CD4-positive, alpha-beta memory T cell (primary cell): ENCODE measurements at regions not wholly inside any gene's neighbourhood (a gene's known extent, or its start where the extent isn't known, plus 50 kb on each side); places are given as distances from the start of the nearest gene placed in this dataset.

Experiments
- CTCF ChIA-PET: fragments of 350-600 bp; sonication (Branson Sonifier 250); formaldehyde crosslinking; loops from one replicate; lab custom pipeline; 2021; ENCODE audit warnings: inconsistent platforms; ENCODE audit not compliant: partially characterized antibody; lab: Charles Lee
- POLR2A ChIA-PET: fragments of 350-600 bp; sonication (Branson Sonifier 250); formaldehyde crosslinking; loops from one replicate; lab custom pipeline; 2021; ENCODE audit not compliant: partially characterized antibody; lab: Charles Lee
- DNase-seq, 5 donors: peaks; one replicate each; pipeline versions ENCODE4 v3.0.0 to v3.0.0-alpha.2; 2020 to 2022; ENCODE audit warnings: mixed read lengths in 1 of 5
- H3K27ac ChIP-seq: one replicate; pipeline ENCODE4 v1.7.0; 2013; ENCODE audit warnings: low read depth, low read length
- H3K27me3 ChIP-seq: 2 replicates; pipeline ENCODE4 v1.7.0; 2013; ENCODE audit warnings: mild to moderate bottlenecking, low read length, moderate library complexity; ENCODE audit not compliant: insufficient read depth
- H3K36me3 ChIP-seq: 2 replicates; pipeline ENCODE4 v1.7.0; 2013; ENCODE audit warnings: mild to moderate bottlenecking, low read length, moderate library complexity; ENCODE audit not compliant: insufficient read depth
- H3K4me1 ChIP-seq: 2 replicates; pipeline ENCODE4 v1.7.0; 2013; ENCODE audit warnings: mild to moderate bottlenecking, low read length, moderate library complexity; ENCODE audit not compliant: insufficient read depth
- H3K4me3 ChIP-seq, 2 donors: one replicate each; pipeline ENCODE4 v1.7.0; 2013; ENCODE audit warnings: low read length in 2 of 2, mild to moderate bottlenecking in 1 of 2
- H3K9me3 ChIP-seq, 2 donors: one replicate each; pipeline ENCODE4 v1.7.0; 2013; ENCODE audit warnings: low read length in 2 of 2, control low read depth in 1 of 2; ENCODE audit not compliant: control insufficient read depth in 1 of 2
- H3K27ac Mint-ChIP-seq, 7 donors: one replicate each; pipeline ENCODE4 v1.8.0; 2020 to 2021; ENCODE audit warnings: mixed read lengths in 7 of 7, mild to moderate bottlenecking in 6 of 7, inconsistent platforms in 3 of 7, moderate library complexity in 3 of 7
- H3K27me3 Mint-ChIP-seq, 2 donors: one replicate each; pipeline ENCODE4 v1.8.0; 2020 to 2021; ENCODE audit warnings: mixed read lengths in 2 of 2
- H3K36me3 Mint-ChIP-seq, 2 donors: one replicate each; pipeline ENCODE4 v1.8.0; 2020 to 2021; ENCODE audit warnings: mixed read lengths in 2 of 2, inconsistent platforms in 1 of 2, mild to moderate bottlenecking in 1 of 2
- H3K4me1 Mint-ChIP-seq, 4 donors: one replicate each; pipeline ENCODE4 v1.8.0; 2020 to 2021; ENCODE audit warnings: mixed read lengths in 4 of 4, mild to moderate bottlenecking in 1 of 4
- H3K4me3 Mint-ChIP-seq, 8 donors: one replicate each; pipeline ENCODE4 v1.8.0; 2020 to 2021; ENCODE audit warnings: mixed read lengths in 8 of 8, mild to moderate bottlenecking in 7 of 8, moderate library complexity in 6 of 8, inconsistent platforms in 3 of 8
- H3K9me3 Mint-ChIP-seq, 8 donors: one replicate each; pipeline ENCODE4 v1.8.0; 2020 to 2021; ENCODE audit warnings: mixed read lengths in 8 of 8, mild to moderate bottlenecking in 5 of 8, inconsistent platforms in 3 of 8, moderate library complexity in 1 of 8
- intact Hi-C: fragments of 100-400 bp; cut with micrococcal nuclease; formaldehyde crosslinking; loops from one replicate; pipeline ENCODE4 v1.15.1; 2023

- Mint-ChIP-seq H3K4me3 (no peak overlapping the region), H3K4me1 (no peaks in the 10 kb centered on the region), H3K27me3 (no peaks in the 10 kb centered on the region), H3K9me3 (peaks cover 0 to 8% (median 3%) of the 10 kb centered on the region in 8 donors), H3K36me3 (no peaks in the 10 kb centered on the region), H3K27ac (no peak overlapping the region)
- H3K27ac ChIP-seq, result no peak overlapping the region
- H3K9me3 ChIP-seq, result no peaks in the 10 kb centered on the region
- no peaks in the 10 kb centered on the region for H3K36me3 ChIP-seq
- H3K4me3 ChIP-seq, result no peak overlapping the region
- DNase-seq, result no peak
- ChIA-PET CTCF (no interaction called here), POLR2A (no interaction called here)
- no peaks in the 10 kb centered on the region for H3K4me1 ChIP-seq
- intact Hi-C loops, result no loop called here
- no peaks in the 10 kb centered on the region for H3K27me3 ChIP-seq
Observed at GRCh38 chr13:85974608-85975366, 175.6 kb upstream of the SLITRK6 start.

GRCh38 chr13:85970727-85971126, 171.5 kb upstream of the SLITRK6 start:
- no peak overlapping the region for H3K27ac Mint-ChIP-seq
- no peaks in the 10 kb centered on the region for H3K27me3 Mint-ChIP-seq
- DNase-seq, result no peak
- ChIA-PET CTCF (no interaction called here), POLR2A (no interaction called here)
- Histone ChIP-seq H3K4me3 (no peak overlapping the region), H3K27ac (no peak overlapping the region), H3K27me3 (no peaks in the 10 kb centered on the region), H3K9me3 (no peaks in the 10 kb centered on the region), H3K4me1 (no peaks in the 10 kb centered on the region), H3K36me3 (no peaks in the 10 kb centered on the region)
- no peak overlapping the region for H3K4me3 Mint-ChIP-seq
- intact Hi-C loops, result no loop called here
- no peaks in the 10 kb centered on the region for H3K4me1 Mint-ChIP-seq
- H3K36me3 Mint-ChIP-seq, result no peaks in the 10 kb centered on the region
- H3K9me3 Mint-ChIP-seq, result peaks cover 0 to 5% (median 2%) of the 10 kb centered on the region in 8 donors

- no peak overlapping the region for H3K27ac ChIP-seq
- no peaks in the 10 kb centered on the region for H3K27me3 Mint-ChIP-seq
- CTCF ChIA-PET, result no interaction called here
- no peaks in the 10 kb centered on the region for H3K9me3 ChIP-seq
- intact Hi-C loops, result no loop called here
- POLR2A ChIA-PET, result no interaction called here
- H3K4me1 ChIP-seq, result no peaks in the 10 kb centered on the region
- peaks cover 0 to 5% (median 3%) of the 10 kb centered on the region in 8 donors for H3K9me3 Mint-ChIP-seq
- H3K4me1 Mint-ChIP-seq, result no peaks in the 10 kb centered on the region
- no peak overlapping the region for H3K4me3 ChIP-seq
- no peaks in the 10 kb centered on the region for H3K36me3 ChIP-seq
- no peak overlapping the region for H3K27ac Mint-ChIP-seq
- DNase-seq, result no peak
- no peak overlapping the region for H3K4me3 Mint-ChIP-seq
- no peaks in the 10 kb centered on the region for H3K36me3 Mint-ChIP-seq
- no peaks in the 10 kb centered on the region for H3K27me3 ChIP-seq
Observed at GRCh38 chr13:85969331-85969730, 170.1 kb upstream of the SLITRK6 start.

- CTCF ChIA-PET, result no interaction called here
- POLR2A ChIA-PET, result no interaction called here
- no peak overlapping the region for H3K27ac ChIP-seq
- H3K36me3 ChIP-seq, result no peaks in the 10 kb centered on the region
- intact Hi-C loops, result no loop called here
- no peaks in the 10 kb centered on the region for H3K4me1 Mint-ChIP-seq
- H3K36me3 Mint-ChIP-seq, result no peaks in the 10 kb centered on the region
- H3K4me3 ChIP-seq, result no peak overlapping the region
- no peaks in the 10 kb centered on the region for H3K27me3 ChIP-seq
- no peak for DNase-seq
- H3K4me1 ChIP-seq, result no peaks in the 10 kb centered on the region
- peaks cover 3 to 33% (median 18%) of the 10 kb centered on the region in 8 donors for H3K9me3 Mint-ChIP-seq
- no peaks in the 10 kb centered on the region for H3K27me3 Mint-ChIP-seq
- no peak overlapping the region for H3K27ac Mint-ChIP-seq
- H3K9me3 ChIP-seq, result peaks cover 0 to 4% of the 10 kb centered on the region in 2 donors
- H3K4me3 Mint-ChIP-seq, result no peak overlapping the region
Observed at GRCh38 chr13:85935868-85936467, 136.7 kb upstream of the SLITRK6 start.

- no peak overlapping the region for H3K27ac ChIP-seq
- H3K9me3 ChIP-seq, result no peaks in the 10 kb centered on the region
- no peaks in the 10 kb centered on the region for H3K36me3 Mint-ChIP-seq
- H3K4me1 Mint-ChIP-seq, result no peaks in the 10 kb centered on the region
- no peaks in the 10 kb centered on the region for H3K4me1 ChIP-seq
- ChIA-PET CTCF (no interaction called here), POLR2A (no interaction called here)
- H3K27ac Mint-ChIP-seq, result no peak overlapping the region
- intact Hi-C loops, result no loop called here
- H3K4me3 ChIP-seq, result no peak overlapping the region
- no peak overlapping the region for H3K4me3 Mint-ChIP-seq
- H3K27me3 ChIP-seq, result no peaks in the 10 kb centered on the region
- no peak for DNase-seq
- no peaks in the 10 kb centered on the region for H3K27me3 Mint-ChIP-seq
- no peaks in the 10 kb centered on the region for H3K36me3 ChIP-seq
- H3K9me3 Mint-ChIP-seq, result peaks cover 0 to 11% (median 7%) of the 10 kb centered on the region in 8 donors
Observed at GRCh38 chr13:85930108-85930507, 130.9 kb upstream of the SLITRK6 start.

GRCh38 chr13:85910962-85911361, 111.7 kb upstream of the SLITRK6 start:
- no peak overlapping the region for H3K27ac Mint-ChIP-seq
- H3K27ac ChIP-seq, result no peak overlapping the region
- intact Hi-C loops, result no loop called here
- H3K36me3 Mint-ChIP-seq, result no peaks in the 10 kb centered on the region
- no peak overlapping the region for H3K4me3 ChIP-seq
- ChIA-PET POLR2A (no interaction called here), CTCF (no interaction called here)
- H3K27me3 ChIP-seq, result no peaks in the 10 kb centered on the region
- DNase-seq, result no peak
- peaks cover 0 to 3% of the 10 kb centered on the region in 2 donors for H3K9me3 ChIP-seq
- no peaks in the 10 kb centered on the region for H3K36me3 ChIP-seq
- no peak overlapping the region for H3K4me3 Mint-ChIP-seq
- H3K9me3 Mint-ChIP-seq, result peaks cover 0 to 21% (median 12%) of the 10 kb centered on the region in 8 donors
- no peaks in the 10 kb centered on the region for H3K4me1 Mint-ChIP-seq
- H3K4me1 ChIP-seq, result no peaks in the 10 kb centered on the region
- H3K27me3 Mint-ChIP-seq, result no peaks in the 10 kb centered on the region

GRCh38 chr13:85900521-85900920, 101.3 kb upstream of the SLITRK6 start:
- Mint-ChIP-seq H3K4me1 (no peaks in the 10 kb centered on the region), H3K27me3 (no peaks in the 10 kb centered on the region), H3K4me3 (no peak overlapping the region), H3K27ac (no peak overlapping the region), H3K36me3 (no peaks in the 10 kb centered on the region), H3K9me3 (peaks cover 0 to 7% (median under 1%) of the 10 kb centered on the region in 8 donors)
- no peaks in the 10 kb centered on the region for H3K27me3 ChIP-seq
- H3K4me1 ChIP-seq, result no peaks in the 10 kb centered on the region
- no peak overlapping the region for H3K27ac ChIP-seq
- CTCF ChIA-PET, result no interaction called here
- H3K9me3 ChIP-seq, result no peaks in the 10 kb centered on the region
- intact Hi-C loops, result no loop called here
- no peak overlapping the region for H3K4me3 ChIP-seq
- no peak for DNase-seq
- H3K36me3 ChIP-seq, result no peaks in the 10 kb centered on the region
- POLR2A ChIA-PET, result no interaction called here
